ENCODE measurements at regions not wholly inside any gene's neighbourhood (a gene's known extent, or its start where the extent isn't known, plus 50 kb on each side); places are given as distances from the start of the nearest gene placed in this dataset.
A peak's percentile ranks its signal among the peaks of the same experiment; 100 is the strongest.
"Not testable (repeated sequence)": the region's sequence is repeated elsewhere in the genome, so short reads cannot be mapped to it uniquely, and the experiment has no call there.

GRCh38 chr3:177359593-177360357 lies 162.5 kb upstream of the TBL1XR1 start:
- DNase-seq, result peak; percentile 97

GRCh38 chr3:177361081-177361938 lies 164.0 kb upstream of the TBL1XR1 start:
- peak; percentile 59 to 85 for DNase-seq

- DNase-seq, result no peak
These were observed 165.3 kb upstream of the TBL1XR1 start for GRCh38 chr3:177362626-177363025.

GRCh38 chr3:177364236-177364635 lies 167.0 kb upstream of the TBL1XR1 start:
- no peak for DNase-seq

- not testable (repeated sequence) for DNase-seq
These were observed 168.0 kb upstream of the TBL1XR1 start for GRCh38 chr3:177365294-177365693.

- no peak for DNase-seq
These were observed 170.5 kb upstream of the TBL1XR1 start for GRCh38 chr3:177367788-177368187.

- DNase-seq, result no peak
These were observed 173.1 kb upstream of the TBL1XR1 start for GRCh38 chr3:177370246-177370822.

- no peak for DNase-seq
These were observed 173.9 kb upstream of the TBL1XR1 start for GRCh38 chr3:177371146-177371545.

- DNase-seq, result no peak
These were observed 174.6 kb upstream of the TBL1XR1 start for GRCh38 chr3:177371888-177372287.

- DNase-seq, result no peak
These were observed 177.0 kb upstream of the TBL1XR1 start for GRCh38 chr3:177374323-177374722.

- DNase-seq, result no peak
These were observed 178.0 kb upstream of the TBL1XR1 start for GRCh38 chr3:177375316-177375715.

GRCh38 chr3:177377166-177377565 lies 179.9 kb upstream of the TBL1XR1 start:
- DNase-seq, result no peak

GRCh38 chr3:177378168-177378567 lies 180.9 kb upstream of the TBL1XR1 start:
- peak in 1 of 2 donors; percentile 32 for DNase-seq

GRCh38 chr3:177379045-177379444 lies 181.8 kb upstream of the TBL1XR1 start:
- no peak for DNase-seq

GRCh38 chr3:177381070-177381469 lies 183.8 kb upstream of the TBL1XR1 start:
- DNase-seq, result no peak

GRCh38 chr3:177382944-177383343 lies 185.7 kb upstream of the TBL1XR1 start:
- no peak for DNase-seq

GRCh38 chr3:177385186-177385585 lies 187.9 kb upstream of the TBL1XR1 start:
- DNase-seq, result no peak

- DNase-seq, result peak; percentile 33 to 56
These were observed 188.6 kb upstream of the TBL1XR1 start for GRCh38 chr3:177385831-177386301.

GRCh38 chr3:177388209-177388608 lies 190.9 kb upstream of the TBL1XR1 start:
- no peak for DNase-seq

GRCh38 chr3:177394231-177395024 lies 197.1 kb upstream of the TBL1XR1 start:
- not testable (repeated sequence) for DNase-seq

- DNase-seq, result no peak
These were observed 199.5 kb upstream of the TBL1XR1 start for GRCh38 chr3:177396733-177397132.

GRCh38 chr3:177401375-177401774 lies 204.1 kb upstream of the TBL1XR1 start:
- no peak for DNase-seq

- no peak for DNase-seq
These were observed 205.3 kb upstream of the TBL1XR1 start for GRCh38 chr3:177402533-177402932.
